Lung (tissue), 12 donors: ENCODE measurements at regions not wholly inside any gene's neighbourhood (a gene's known extent, or its start where the extent isn't known, plus 50 kb on each side); places are given as distances from the start of the nearest gene placed in this dataset. TPM values are rescaled to one million over a fixed set of nuclear protein-coding genes. Genes with fewer than 3 reads are reported as not detected.

Experiments
- ATAC-seq: fragments of 200-7000 bp; cut with Tn5 transposase; one replicate; pipeline ENCODE4 v1.9.1; 2020; ENCODE audit warnings: moderate number of reproducible peaks; ENCODE audit not compliant: insufficient read depth, low FRiP score
- DNase-seq, 3 donors: peaks; one replicate each; pipeline ENCODE4 v3.0.0-alpha.2; 2013 to 2017
- H3K27ac ChIP-seq, 2 donors: one replicate each; pipeline ENCODE4 v1.5.1; 2013; ENCODE audit warnings: mild to moderate bottlenecking in 2 of 2, moderate library complexity in 2 of 2, control low read depth in 1 of 2, inconsistent platforms in 1 of 2, low read depth in 1 of 2, low read length in 1 of 2
- H3K27me3 ChIP-seq, 3 donors: one replicate each; pipeline ENCODE4 v1.5.1; 2013; ENCODE audit warnings: low read length in 2 of 3; ENCODE audit not compliant: control insufficient read depth in 3 of 3, insufficient read depth in 3 of 3
- H3K36me3 ChIP-seq, 4 donors: one replicate each; pipeline ENCODE4 v1.5.1; 2013; ENCODE audit warnings: low read length in 4 of 4, mild to moderate bottlenecking in 1 of 4, moderate library complexity in 1 of 4; ENCODE audit not compliant: control insufficient read depth in 4 of 4, insufficient read depth in 4 of 4
- H3K4me1 ChIP-seq, 5 donors: one replicate each; pipeline ENCODE4 v1.5.1; 2013; ENCODE audit warnings: low read length in 5 of 5, mild to moderate bottlenecking in 2 of 5, moderate library complexity in 1 of 5; ENCODE audit not compliant: control insufficient read depth in 5 of 5, insufficient read depth in 5 of 5
- H3K4me3 ChIP-seq: one replicate; pipeline ENCODE4 v1.5.1; 2013; ENCODE audit warnings: mild to moderate bottlenecking, control low read depth, moderate library complexity
- H3K9ac ChIP-seq, 2 donors: one replicate each; pipeline ENCODE4 v1.5.1; 2013; ENCODE audit warnings: low read length in 2 of 2, control low read depth in 1 of 2; ENCODE audit not compliant: insufficient read depth in 1 of 2
- H3K9me3 ChIP-seq, 4 donors: one replicate each; pipeline ENCODE4 v1.5.1; 2013; ENCODE audit warnings: low read length in 3 of 4, mild to moderate bottlenecking in 1 of 4, moderate library complexity in 1 of 4; ENCODE audit not compliant: control insufficient read depth in 4 of 4, insufficient read depth in 3 of 4
- WGBS, 2 donors: extraction: QIAGEN DNeasy Blood & Tissue Kit; methylation state at CpG; one replicate each; pipeline ENCODE4 v1.1.7; 2013; 5-methylcytosine and 5-hydroxymethylcytosine counted together
- small RNA-seq: library from RNA; depleted of rRNA; stranded (forward); fragments of <200 nt; gene quantifications from one replicate; pipeline ENCODE3, GENCODE V24; 2014; ENCODE audit warnings: low replicate concordance
- TF ChIP-seq, protein P1 (sequence below): IDR thresholded peaks from 2 replicates; pipeline ENCODE4 v1.5.1; 2012; ENCODE audit warnings: mild to moderate bottlenecking; ENCODE audit errors: control extremely low read depth, extremely low read depth
- donor health status: control.
- donor health status: control.
- donor health status: Bipolar disorder and iron deficiency.
- donor health status: healthy.
- donor health status: DM: yes; HTN: yes; CAD: no.

GRCh38 chr14:29503903-29504302, 423.7 kb downstream of the PRKD1 start:
- no peaks in the 10 kb centered on the region for H3K27me3 ChIP-seq
- TF ChIP-seq, protein P1, sequence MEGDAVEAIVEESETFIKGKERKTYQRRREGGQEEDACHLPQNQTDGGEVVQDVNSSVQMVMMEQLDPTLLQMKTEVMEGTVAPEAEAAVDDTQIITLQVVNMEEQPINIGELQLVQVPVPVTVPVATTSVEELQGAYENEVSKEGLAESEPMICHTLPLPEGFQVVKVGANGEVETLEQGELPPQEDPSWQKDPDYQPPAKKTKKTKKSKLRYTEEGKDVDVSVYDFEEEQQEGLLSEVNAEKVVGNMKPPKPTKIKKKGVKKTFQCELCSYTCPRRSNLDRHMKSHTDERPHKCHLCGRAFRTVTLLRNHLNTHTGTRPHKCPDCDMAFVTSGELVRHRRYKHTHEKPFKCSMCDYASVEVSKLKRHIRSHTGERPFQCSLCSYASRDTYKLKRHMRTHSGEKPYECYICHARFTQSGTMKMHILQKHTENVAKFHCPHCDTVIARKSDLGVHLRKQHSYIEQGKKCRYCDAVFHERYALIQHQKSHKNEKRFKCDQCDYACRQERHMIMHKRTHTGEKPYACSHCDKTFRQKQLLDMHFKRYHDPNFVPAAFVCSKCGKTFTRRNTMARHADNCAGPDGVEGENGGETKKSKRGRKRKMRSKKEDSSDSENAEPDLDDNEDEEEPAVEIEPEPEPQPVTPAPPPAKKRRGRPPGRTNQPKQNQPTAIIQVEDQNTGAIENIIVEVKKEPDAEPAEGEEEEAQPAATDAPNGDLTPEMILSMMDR, result no peak
- H3K4me3 ChIP-seq, result no peak overlapping the region
- H3K36me3 ChIP-seq, result no peaks in the 10 kb centered on the region
- DNase-seq (no peak), ATAC-seq (no peak)
- H3K4me1 ChIP-seq, result no peaks in the 10 kb centered on the region
- H3K9ac ChIP-seq, result no peak overlapping the region
- H3K9me3 ChIP-seq, result no peaks in the 10 kb centered on the region
- H3K27ac ChIP-seq, result no peak overlapping the region

- DNase-seq, result peak in 1 of 3 donors; percentile 5
- ATAC-seq, result no peak
- Histone ChIP-seq H3K27me3 (no peaks in the 10 kb centered on the region), H3K4me3 (no peak overlapping the region), H3K4me1 (no peaks in the 10 kb centered on the region), H3K36me3 (no peaks in the 10 kb centered on the region), H3K27ac (no peak overlapping the region), H3K9me3 (peaks cover 0 to 2% (median 0%) of the 10 kb centered on the region in 4 donors), H3K9ac (no peak overlapping the region)
- WGBS, 2 donors, result 44 to 50% methylated on average over 2 of the region's 2 CpGs
- TF ChIP-seq, protein P1, result no peak
Measured at GRCh38 chr14:29518335-29518734, 409.3 kb downstream of the PRKD1 start.

DNA sequence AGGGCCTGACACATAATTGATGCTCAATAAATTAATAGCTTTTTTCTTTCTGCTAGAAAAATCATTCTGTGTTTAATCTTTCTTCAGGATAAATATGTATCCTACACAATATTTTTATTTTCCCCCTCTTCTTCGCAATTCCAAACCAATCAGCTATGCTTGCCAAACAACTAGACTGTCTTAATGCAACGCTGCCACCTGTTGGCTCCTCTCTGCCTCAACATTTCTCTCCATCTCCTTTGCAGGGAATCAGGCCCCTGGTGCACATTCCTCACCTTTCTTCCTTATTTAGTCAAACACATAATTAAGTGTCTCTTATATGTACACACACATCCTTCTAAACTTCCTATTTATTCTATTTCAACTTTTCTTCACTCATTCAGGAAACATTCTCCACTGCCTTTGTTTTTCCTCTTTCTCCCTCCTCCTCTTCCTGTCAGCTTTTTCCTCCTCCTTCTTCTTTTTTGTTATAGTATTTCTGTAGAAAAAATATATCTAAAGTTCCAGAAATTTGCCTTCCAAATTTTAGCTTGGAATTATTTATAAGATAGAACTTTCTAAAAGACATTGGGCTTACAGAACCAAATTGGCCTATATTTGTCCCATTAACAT, 406.0 kb downstream of the PRKD1 start:
- Histone ChIP-seq H3K36me3 (no peaks in the 10 kb centered on the region), H3K27me3 (no peaks in the 10 kb centered on the region), H3K9me3 (peaks cover 0 to 2% (median 0%) of the 10 kb centered on the region in 4 donors), H3K4me3 (no peak overlapping the region), H3K9ac (no peak overlapping the region), H3K4me1 (no peaks in the 10 kb centered on the region), H3K27ac (no peak overlapping the region)
- TF ChIP-seq, protein P1, result no peak
- no peak for ATAC-seq
- no peak for DNase-seq
- WGBS, 2 donors, result 54 to 74% methylated on average over 2 of the region's 2 CpGs

Small RNAs in the stretch of these regions (small RNA-seq; reads per million reads assigned to genes)
- not detected for gene RF00019
- gene RNU11-5P, result not detected
- not detected for gene RNU6-864P
